GM21717 (cell line): ENCODE measurements at regions not wholly inside any gene's neighbourhood (a gene's known extent, or its start where the extent isn't known, plus 50 kb on each side); places are given as distances from the start of the nearest gene placed in this dataset.

ENCODE experiments used
- ATAC-seq: cut with Tn5 transposase; IDR thresholded peaks from one replicate; pipeline ENCODE4 v1.9.1; 2021; ENCODE audit warnings: mild to moderate bottlenecking, moderate library complexity; ENCODE audit not compliant: unreplicated experiment

GRCh38 chr5:163619951-163620350 lies 114.5 kb downstream of the MAT2B start:
- no peak for ATAC-seq

- ATAC-seq, result no peak
Observed at GRCh38 chr5:163622799-163623198, 117.4 kb downstream of the MAT2B start.

GRCh38 chr5:163623524-163623923 lies 118.1 kb downstream of the MAT2B start:
- ATAC-seq, result no peak

- no peak for ATAC-seq
Observed at GRCh38 chr5:163623986-163624385, 118.6 kb downstream of the MAT2B start.

- ATAC-seq, result no peak
Observed at GRCh38 chr5:163624431-163624830, 119.0 kb downstream of the MAT2B start.

GRCh38 chr5:163626904-163627434 lies 121.5 kb downstream of the MAT2B start:
- no peak for ATAC-seq

GRCh38 chr5:163631856-163632255 lies 126.4 kb downstream of the MAT2B start:
- no peak for ATAC-seq

GRCh38 chr5:163633926-163634460 lies 128.6 kb downstream of the MAT2B start:
- ATAC-seq, result no peak

GRCh38 chr5:163635631-163636030 lies 130.2 kb downstream of the MAT2B start:
- no peak for ATAC-seq

- no peak for ATAC-seq
Observed at GRCh38 chr5:163642904-163643303, 137.5 kb downstream of the MAT2B start.

GRCh38 chr5:163645421-163646416 lies 140.3 kb downstream of the MAT2B start:
- ATAC-seq, result no peak

- ATAC-seq, result no peak
Observed at GRCh38 chr5:163649514-163649913, 144.1 kb downstream of the MAT2B start.

- ATAC-seq, result no peak
Observed at GRCh38 chr5:163653526-163653925, 148.1 kb downstream of the MAT2B start.

GRCh38 chr5:163658702-163659567 lies 153.5 kb downstream of the MAT2B start:
- no peak for ATAC-seq

- no peak for ATAC-seq
Observed at GRCh38 chr5:163659568-163659902, 154.1 kb downstream of the MAT2B start.

GRCh38 chr5:163660486-163660885 lies 155.1 kb downstream of the MAT2B start:
- no peak for ATAC-seq

GRCh38 chr5:163661360-163661759 lies 155.9 kb downstream of the MAT2B start:
- ATAC-seq, result no peak

GRCh38 chr5:163670036-163670435 lies 164.6 kb downstream of the MAT2B start:
- ATAC-seq, result no peak

GRCh38 chr5:163677092-163677491 lies 171.7 kb downstream of the MAT2B start:
- no peak for ATAC-seq

- no peak for ATAC-seq
Observed at GRCh38 chr5:163682234-163682633, 176.8 kb downstream of the MAT2B start.

- ATAC-seq, result no peak
Observed at GRCh38 chr5:163687414-163687813, 182.0 kb downstream of the MAT2B start.
